ENCODE measurements at regions not wholly inside any gene's neighbourhood (a gene's known extent, or its start where the extent isn't known, plus 50 kb on each side); places are given as distances from the start of the nearest gene placed in this dataset.

- no peak for ATAC-seq (ENCODE audit: low read depth)
- Histone ChIP-seq H3K14ac (replicated peaks; ENCODE audit: low read depth, low read length) (no peak overlapping the region), H2AK9ac (replicated peaks; ENCODE audit: low read depth, low read length, poor library complexity) (no peak overlapping the region), H3K4ac (ENCODE audit: low read depth, low read length) (no peak overlapping the region), H3K4me2 (ENCODE audit: low read depth, low read length) (no peak overlapping the region), H4K5ac (ENCODE audit: low read depth, low read length) (no peak overlapping the region), H3K9me1 (ENCODE audit: insufficient read depth, low read length) (no peaks in the 10 kb centered on the region), H4K91ac (ENCODE audit: insufficient read depth, low read depth, low read length) (no peak overlapping the region), H3K23ac (ENCODE audit: low read depth, low read length) (no peak overlapping the region), H2BK15ac (ENCODE audit: low read depth, low read length) (no peak overlapping the region), H3K79me1 (ENCODE audit: low read depth in 1 of 2, low read length in 2 of 2) (no peaks in the 10 kb centered on the region), H3K9ac (ENCODE audit: low read depth, low read length) (no peak overlapping the region), H3K18ac (ENCODE audit: low read depth, low read length) (no peak overlapping the region), H4K20me1 (ENCODE audit: insufficient read depth, low read length) (no peaks in the 10 kb centered on the region), H3K9me3 (ENCODE audit: control insufficient read depth, insufficient read depth, low read length) (0 out of 2 replicates have a peak, but pooled peaks cover 4% of the 10 kb centered on the region), H3K27me3 (ENCODE audit: control insufficient read depth, insufficient read depth, low read length) (no peaks in the 10 kb centered on the region), H3K27ac (ENCODE audit: insufficient read depth, low read length) (no peak overlapping the region), H3K56ac (ENCODE audit: extremely low read depth, insufficient read depth, low read length) (no peak overlapping the region), H3K4me1 (ENCODE audit: control insufficient read depth, insufficient read depth, low read length) (no peaks in the 10 kb centered on the region), H2BK120ac (ENCODE audit: low read depth, low read length) (no peak overlapping the region), H2AK5ac (ENCODE audit: low read depth, low read length) (no peak overlapping the region), H2BK5ac (ENCODE audit: low read depth, low read length, poor library complexity, severe bottlenecking) (no peak overlapping the region), H2AFZ (replicated peaks; ENCODE audit: low read length, poor library complexity) (no peak overlapping the region), H2BK20ac (ENCODE audit: low read depth, low read length) (no peak overlapping the region), H3K36me3 (ENCODE audit: control insufficient read depth, insufficient read depth, low read length) (no peaks in the 10 kb centered on the region), H3K4me3 (ENCODE audit: insufficient read depth, low read depth, low read length) (no peak overlapping the region), H4K8ac (ENCODE audit: low read depth in 2 of 2, low read length in 2 of 2) (no peak overlapping the region)
- intact Hi-C loops (cut with micrococcal nuclease) (no loop called here), dilution Hi-C loops (cut with HindIII; ENCODE audit: low sequenced_read_pairs, unreplicated experiment) (no loop called here), in situ Hi-C loops (cut with MboI; ENCODE audit: low sequenced_read_pairs) (no loop called here)
- no CpG with 5 or more reads among the region's 2 CpGs for WGBS, 2 experiments (ENCODE audit: extremely low coverage in 2 of 2, insufficient read length in 1 of 2)
- DNase-seq, result no peak
- TF ChIP-seq FOS (IDR thresholded peaks at IDR 0.05; ENCODE audit: low read depth, low read length) (no peak), CHD1 (IDR thresholded peaks at IDR 0.05; ENCODE audit: low read depth, low read length) (no peak)
- TF ChIP-seq, protein P1, sequence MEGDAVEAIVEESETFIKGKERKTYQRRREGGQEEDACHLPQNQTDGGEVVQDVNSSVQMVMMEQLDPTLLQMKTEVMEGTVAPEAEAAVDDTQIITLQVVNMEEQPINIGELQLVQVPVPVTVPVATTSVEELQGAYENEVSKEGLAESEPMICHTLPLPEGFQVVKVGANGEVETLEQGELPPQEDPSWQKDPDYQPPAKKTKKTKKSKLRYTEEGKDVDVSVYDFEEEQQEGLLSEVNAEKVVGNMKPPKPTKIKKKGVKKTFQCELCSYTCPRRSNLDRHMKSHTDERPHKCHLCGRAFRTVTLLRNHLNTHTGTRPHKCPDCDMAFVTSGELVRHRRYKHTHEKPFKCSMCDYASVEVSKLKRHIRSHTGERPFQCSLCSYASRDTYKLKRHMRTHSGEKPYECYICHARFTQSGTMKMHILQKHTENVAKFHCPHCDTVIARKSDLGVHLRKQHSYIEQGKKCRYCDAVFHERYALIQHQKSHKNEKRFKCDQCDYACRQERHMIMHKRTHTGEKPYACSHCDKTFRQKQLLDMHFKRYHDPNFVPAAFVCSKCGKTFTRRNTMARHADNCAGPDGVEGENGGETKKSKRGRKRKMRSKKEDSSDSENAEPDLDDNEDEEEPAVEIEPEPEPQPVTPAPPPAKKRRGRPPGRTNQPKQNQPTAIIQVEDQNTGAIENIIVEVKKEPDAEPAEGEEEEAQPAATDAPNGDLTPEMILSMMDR (conservative IDR thresholded peaks at IDR 0.05; ENCODE audit: low read depth, low read length), result no peak
- no TSS peak for BruUV-seq (replicated peaks)
- CTCF ChIA-PET, result no interaction called here
- POLR2A ChIA-PET (ENCODE audit: unreplicated experiment), result no interaction called here
Measured at GRCh38 chr7:9505516-9505915, 1072.1 kb downstream of the NXPH1 start.

All from IMR-90 (cell line).